NCI-H524 treated with DMSO at 0.1 percent for 48 hours (cell line): ENCODE measurements at regions not wholly inside any gene's neighbourhood (a gene's known extent, or its start where the extent isn't known, plus 50 kb on each side); places are given as distances from the start of the nearest gene placed in this dataset.

Source experiments
- DNase-seq: peaks from one replicate; lab custom pipeline; 2025; lab: John Stamatoyannopoulos, UW

DNA sequence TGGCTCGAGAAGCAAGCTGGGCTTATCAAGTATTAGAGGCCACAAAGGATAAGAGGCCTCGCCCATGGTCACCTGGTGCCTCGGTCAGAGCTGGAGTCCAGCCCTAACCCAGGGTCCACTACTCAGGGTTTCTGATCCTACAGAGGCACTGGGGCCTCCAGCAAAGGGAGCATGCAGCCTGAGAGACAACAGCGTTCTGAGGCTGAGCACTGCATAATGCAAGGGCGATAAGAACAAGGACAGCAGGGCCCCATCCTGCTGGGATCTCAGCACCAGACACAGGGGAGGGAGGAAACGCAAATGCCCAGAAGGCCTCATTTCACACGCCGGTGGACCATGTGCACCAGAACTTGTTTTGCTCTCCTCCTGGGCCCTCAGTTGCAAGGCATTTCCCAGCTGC, 63.0 kb downstream of the C5orf15 start:
- no peak for DNase-seq

DNA sequence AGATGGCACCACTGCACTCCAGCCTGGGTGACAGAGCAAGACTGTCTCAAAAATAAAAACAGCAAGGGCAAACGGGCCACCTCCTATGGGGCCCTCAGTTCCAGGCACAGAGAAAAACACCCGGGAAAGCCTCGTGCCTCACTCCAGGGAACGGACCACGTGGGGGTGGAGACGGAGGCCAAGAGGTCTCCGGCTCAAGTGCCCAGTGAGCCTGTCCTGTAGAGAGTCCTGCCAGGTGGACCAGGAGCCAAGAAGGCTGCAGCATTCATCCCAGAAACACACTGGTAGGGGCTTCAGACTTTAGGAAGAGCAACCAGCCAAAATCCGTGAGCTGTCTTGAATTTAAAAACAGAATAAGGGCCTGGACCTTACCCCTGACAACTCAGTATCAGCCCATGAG, 63.8 kb downstream of the C5orf15 start:
- no peak for DNase-seq

DNA sequence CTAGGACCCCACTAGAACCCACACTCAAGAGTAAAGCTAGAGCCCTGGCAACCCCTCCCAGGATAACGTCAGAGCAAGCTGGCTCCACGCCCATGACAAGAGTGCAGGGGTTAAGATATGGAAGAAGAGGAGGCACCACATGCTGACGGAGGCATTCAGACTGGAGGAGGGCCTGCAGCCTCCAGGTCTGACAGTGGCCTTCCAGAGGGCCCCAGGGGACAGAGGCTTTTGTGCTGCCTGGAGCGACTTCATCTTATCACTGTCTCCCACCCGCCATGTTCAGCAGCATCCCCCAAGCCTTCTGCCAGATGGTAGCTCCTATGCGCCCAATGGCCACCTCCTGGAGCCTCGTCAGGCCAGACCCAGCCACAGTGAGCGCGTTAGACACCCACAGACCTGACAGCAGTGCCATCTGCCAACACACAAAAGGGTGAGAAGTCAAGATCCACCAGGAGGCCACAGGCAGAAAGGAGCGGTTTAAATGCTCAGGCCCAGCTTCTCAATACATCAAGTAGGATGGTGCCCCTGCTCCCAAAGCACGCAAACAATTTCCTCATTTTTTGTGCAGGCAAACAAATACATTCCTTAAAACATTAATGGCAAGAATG, 65.8 kb downstream of the C5orf15 start:
- DNase-seq = peak; percentile 81

DNA sequence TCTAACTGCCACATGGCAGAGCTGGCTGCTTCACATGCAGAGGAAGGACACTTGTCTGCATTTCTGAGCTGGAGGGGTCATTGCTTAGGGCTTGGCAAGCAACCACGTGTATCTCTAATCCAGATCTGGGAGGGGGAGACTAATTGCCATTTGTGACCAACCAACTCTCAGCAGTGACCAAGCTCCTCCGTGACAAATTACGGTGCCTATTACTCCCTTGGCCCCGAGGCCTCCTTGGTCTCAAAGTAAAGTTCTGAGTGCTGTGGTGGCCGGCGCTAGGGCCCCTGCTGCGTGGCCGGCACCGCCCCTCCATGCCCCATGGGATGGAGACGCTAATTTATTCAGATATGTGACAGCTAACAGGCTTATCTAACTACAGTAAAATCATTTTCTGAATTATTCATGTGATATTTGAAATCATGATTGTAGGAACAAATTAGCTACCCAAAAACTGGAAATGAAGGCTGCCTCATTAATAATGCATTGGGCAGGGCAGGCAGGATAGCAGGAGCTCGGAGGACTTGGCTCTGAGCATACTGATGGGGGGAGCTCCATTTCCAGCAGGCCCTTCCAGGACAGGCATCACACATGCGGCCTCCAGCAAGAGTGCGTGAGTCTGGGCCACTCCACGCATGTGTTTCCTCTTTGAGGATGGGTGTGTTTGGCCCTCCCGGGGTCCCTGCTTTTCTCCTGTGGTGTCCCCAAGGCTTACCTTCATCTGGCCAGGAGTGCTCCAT, 67.7 kb downstream of the C5orf15 start:
- no peak for DNase-seq

DNA sequence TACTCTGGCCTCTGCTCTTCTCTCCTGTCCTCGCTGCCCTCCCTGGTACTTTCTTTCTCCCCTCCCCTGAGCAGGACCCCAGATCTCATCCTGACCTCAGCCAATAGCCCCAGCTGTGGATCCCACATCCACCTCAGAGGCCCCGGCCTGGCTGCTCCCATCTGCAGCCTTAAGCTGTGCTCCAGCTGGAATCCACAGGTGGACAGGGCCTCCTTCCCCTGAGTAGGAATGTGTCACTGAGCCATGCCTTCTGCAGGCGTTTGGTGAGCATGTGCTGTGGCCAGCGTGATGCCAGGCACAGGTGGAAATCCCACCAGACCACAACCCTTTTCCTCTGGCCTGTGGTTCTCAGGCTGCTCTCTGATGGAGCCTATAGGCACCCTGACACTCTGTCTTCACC, 68.9 kb downstream of the C5orf15 start:
- no peak for DNase-seq

DNA sequence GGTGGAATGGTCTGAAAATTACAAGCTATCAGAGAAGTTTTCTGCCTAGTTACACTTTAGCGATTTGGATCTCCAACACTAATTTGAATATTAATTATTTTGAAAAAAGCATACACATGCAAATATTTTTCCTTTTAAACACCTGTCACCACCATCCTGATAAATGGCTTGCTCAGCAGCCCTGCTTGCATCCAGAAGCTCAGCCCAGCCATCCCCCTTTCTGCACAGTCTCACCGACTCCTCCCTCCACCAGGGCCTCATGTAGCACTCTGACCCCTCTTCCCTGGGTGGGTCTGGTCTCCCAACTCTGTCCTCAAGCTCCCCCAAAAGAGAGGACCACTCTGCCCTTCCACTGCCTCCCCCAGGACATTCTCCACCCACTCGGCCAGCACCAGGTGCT, 70.0 kb downstream of the C5orf15 start:
- DNase-seq = no peak

DNA sequence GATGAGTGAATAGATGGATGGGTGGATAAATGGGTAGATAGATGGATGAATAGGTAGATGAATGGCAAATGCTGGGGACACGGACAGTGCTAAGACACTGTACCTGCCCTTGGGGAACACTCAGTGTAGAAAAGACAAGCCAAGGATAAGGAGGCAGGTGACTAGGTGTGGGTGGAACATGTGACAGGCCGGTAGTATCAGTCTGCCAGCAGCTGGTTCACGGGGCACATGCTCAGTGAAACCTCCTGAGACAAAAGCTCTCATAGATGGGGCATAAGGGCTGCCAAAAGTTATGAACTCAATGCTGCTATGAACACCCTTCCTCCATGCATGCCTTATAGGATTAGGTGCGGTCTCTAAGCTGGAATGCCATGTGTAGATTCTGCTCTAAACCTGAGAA, 71.0 kb downstream of the C5orf15 start:
- DNase-seq = no peak

DNA sequence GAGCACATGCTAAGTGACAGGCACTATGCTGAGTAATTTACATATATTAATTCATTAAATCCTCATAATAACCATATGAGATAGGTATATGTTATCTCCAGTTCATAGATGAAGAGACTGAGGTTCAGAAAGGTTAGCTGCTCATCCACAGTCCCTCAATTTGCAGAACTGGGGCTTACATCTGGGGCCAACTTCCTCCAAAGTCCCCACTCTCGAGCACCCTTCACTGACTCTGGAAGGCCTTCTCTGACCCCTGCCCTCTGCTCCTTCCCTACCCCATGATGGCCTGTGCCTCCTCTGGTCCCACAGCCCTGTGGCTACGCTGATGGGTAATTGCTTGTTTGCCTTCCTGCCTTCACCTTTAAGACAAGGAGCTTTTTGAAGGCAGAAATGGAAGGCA, 71.6 kb downstream of the C5orf15 start:
- no peak for DNase-seq

DNA sequence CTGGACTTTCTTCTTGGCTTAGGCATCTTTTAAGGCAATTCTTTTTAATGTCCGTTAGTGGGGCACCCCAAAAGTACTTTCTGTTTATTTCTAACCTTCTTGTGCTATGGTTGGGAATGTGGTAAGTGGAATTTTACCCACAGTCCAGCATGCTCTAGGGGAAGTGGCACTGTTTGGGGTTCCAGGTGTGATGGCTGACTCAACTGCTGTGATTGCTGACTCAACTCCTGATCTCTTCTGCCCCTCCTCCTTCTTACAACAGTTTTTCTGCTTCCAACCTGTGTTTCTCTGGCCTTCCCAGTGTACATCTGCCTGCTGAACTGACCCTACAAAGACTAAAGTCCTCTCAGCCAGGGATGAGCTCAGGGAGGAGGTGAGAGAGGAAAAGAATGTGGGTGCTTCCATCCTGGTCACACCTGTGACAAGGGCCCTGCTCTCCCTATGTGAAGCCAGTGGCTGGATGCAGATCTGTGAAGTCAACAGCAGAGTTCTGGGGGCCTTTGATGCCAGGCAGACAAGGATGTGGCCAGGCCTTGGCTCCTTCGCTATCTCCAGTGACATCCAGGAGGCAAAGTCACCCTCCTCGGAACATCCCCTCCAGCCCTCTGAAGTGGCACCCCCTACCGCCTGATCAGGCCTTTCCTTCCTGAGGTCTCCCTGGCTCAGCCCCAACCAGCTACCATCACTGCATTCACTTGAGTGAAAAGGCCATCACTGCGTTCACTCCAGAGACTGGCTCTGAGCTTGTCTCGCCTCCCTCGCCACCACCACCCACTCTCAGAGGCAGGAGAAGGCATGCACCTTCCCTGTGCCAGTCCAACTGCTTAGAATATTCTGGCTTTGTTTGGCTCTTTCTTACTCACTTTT, 72.2 kb downstream of the C5orf15 start:
- no peak for DNase-seq

DNA sequence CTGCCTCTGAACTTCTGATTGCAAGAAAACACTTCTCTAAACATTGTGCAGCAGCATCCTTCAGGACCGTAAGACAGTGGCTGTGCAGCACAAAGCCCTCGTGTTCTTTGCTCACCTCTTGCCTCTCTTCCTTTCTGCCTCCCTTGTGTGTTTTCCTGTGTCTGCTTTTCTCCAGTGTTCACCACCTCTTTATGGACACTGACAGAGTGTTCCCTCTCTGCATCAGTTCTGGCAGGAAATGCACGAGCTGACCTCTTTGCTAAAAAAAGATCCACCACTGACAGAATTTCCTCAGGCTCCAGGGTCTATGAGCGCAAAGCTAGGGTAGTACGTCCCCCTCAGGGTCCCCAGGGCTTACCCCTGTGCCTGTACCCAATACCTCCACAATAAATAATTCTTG, 74.3 kb downstream of the C5orf15 start:
- no peak for DNase-seq

DNA sequence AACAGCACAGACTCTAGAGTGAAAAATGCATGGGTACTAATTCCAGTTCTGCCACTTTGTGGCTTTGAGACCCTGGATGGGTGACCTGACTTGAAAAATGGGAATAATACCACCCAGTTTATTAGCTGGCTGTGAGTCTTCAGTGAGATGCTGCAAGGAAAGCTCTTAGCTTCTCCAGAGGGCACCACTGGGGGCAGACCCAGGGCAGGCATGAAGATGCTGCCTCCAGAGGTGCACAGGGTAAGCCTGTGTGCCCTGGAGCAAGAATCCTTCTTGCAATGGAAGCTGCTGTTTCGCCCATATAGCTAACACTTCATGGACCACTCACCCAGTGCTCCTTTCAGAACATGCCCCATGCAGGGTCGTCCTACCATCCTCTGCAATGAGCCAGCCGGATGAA, 75.7 kb downstream of the C5orf15 start:
- no peak for DNase-seq

DNA sequence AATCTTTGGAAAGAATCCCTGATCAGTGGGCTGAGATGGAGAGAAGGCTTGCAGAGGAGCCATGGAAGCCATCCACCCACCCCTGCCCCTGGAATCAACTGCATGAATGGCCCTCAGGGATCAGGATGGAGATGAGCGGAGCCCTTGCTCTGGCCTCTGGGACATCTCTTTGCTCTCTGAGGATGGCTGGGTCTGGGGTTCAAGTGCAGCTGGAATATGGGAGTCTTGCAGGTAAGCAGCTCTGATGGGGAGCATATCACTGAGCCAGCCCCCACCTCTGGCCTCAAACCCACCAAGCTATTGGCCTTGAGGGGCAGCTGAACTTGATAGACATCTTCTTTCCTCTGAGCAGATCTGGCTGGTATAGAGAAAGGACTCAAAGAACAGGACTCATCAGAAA, 76.1 kb downstream of the C5orf15 start:
- no peak for DNase-seq

DNA sequence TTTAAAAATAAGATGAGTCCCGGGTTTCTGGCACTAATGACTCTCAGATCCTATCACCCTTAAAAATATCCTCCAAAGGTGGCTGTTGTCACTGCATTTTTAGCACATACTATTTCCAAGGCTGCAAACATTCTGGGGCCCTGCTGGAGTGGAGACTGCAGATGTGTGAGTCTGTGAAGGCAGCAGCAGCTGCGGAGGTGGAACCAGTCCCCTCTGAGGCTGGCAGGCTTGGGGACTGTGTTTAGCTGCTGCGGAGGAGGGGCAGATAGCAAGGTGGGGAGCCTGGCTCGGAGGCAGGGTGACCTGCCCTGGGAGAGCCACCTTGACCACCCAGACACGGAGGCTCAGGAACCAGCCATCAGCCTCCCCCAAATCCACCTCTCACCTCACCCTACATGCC, 77.0 kb downstream of the C5orf15 start:
- DNase-seq = no peak

DNA sequence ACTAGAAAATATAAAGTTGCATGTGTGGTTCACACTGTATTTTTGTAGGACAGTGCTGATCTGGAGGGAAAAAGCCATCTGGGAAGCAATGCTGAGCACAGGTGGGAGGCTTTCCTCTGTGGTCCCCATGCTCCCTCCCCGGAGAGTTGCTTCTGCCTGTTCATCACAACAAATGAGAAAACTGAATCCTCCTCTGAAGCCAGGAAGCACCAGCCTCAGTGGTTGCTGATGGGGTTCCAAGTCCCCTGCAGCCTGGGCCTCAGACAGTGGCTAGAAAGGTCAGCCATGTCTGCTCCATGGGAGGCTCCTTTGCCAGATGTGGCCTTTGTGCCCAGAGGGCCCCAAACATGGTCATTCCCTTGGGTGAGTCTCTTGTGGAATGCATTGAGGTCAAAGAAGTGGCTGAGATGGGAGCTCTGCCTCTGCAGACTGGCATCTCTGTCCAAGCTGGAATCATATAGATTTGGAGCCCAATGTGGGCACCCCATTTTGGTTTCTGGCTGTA, 77.6 kb downstream of the C5orf15 start:
- no peak for DNase-seq

DNA sequence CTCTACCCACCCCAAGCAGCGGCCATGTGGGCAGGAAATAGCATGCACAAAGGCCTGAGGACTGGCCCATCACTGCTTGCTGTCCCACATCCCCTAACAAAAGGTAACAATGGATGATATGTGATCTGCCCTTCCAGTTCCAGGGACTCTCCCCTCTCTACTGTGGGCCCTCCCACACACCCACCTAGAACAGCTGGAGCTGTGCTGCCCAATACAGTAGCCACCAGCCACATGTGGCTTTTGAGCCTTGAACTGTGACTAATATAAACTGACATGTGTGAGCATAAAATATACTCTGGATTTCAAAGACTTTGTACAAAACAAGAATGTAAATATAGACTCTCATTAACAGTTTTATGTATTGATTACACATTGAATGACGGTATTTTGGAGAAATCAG, 78.1 kb downstream of the C5orf15 start:
- no peak for DNase-seq

DNA sequence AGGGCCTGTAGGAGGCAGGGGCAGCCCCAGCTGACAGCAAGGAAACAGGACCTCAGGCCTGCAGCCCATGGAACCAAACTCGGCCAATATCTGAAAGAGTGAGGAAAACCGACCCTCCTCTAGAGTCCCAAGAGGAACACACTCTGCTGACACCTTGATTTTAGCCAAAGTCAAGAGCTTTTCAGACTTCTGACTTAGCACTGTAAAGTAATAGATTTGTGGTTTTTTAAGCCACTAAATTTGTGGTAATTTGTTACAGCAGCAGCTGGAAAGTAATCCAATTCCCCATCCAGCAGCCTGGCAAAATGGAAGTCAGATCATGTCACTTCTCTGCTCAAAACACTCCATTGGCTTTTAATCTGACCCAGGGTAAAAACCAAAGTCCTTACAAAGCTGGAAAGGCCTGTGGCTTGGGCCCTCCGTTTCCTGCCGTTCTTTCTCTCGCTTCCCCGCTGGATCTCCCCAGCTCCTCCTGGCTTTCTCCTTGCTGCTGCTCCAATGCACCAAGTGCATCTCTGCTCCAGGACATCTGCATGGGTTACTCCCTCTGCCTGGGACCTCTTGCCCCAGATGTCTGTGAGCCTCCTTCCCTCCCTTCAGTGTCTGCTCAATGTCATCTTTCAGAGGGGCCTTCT, 79.0 kb downstream of the C5orf15 start:
- no peak for DNase-seq

DNA sequence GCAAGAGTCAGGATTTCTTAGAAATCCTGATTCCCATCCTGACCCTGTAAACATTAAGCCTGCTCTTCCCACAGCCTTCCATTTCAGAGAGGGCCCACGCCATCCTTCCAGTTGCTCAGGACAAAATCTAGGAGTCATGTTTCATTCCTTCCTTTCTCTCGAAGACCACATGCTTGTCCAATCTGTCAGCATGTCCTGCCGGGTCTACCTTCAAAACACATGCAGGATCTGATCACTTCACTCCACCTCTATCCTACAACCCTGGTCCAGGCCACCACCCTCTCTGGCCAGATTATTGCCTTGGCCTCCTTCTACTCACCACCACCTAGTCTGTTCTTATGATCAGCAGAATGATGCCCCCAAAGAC, 79.8 kb downstream of the C5orf15 start:
- DNase-seq = peak; percentile 25

DNA sequence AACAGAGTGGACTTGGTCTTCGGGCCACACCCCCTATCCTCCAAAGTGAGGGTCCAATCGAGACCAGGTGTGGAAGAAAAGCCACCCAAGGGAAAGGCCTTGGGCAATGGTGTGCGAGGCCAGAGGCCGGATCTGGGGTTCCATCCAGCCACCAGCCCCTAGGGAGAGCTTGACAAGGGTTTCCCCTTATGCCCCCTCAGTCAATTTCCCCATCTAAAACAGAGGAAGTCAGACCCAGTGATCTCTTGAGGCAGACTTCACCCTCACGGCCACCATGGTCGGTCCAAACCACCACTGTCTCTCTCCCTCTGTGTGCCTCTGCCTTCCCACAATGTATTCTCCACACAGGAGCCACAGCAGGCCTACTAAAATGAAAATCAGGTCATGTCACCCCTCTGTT, 82.9 kb downstream of the C5orf15 start:
- DNase-seq = no peak

DNA sequence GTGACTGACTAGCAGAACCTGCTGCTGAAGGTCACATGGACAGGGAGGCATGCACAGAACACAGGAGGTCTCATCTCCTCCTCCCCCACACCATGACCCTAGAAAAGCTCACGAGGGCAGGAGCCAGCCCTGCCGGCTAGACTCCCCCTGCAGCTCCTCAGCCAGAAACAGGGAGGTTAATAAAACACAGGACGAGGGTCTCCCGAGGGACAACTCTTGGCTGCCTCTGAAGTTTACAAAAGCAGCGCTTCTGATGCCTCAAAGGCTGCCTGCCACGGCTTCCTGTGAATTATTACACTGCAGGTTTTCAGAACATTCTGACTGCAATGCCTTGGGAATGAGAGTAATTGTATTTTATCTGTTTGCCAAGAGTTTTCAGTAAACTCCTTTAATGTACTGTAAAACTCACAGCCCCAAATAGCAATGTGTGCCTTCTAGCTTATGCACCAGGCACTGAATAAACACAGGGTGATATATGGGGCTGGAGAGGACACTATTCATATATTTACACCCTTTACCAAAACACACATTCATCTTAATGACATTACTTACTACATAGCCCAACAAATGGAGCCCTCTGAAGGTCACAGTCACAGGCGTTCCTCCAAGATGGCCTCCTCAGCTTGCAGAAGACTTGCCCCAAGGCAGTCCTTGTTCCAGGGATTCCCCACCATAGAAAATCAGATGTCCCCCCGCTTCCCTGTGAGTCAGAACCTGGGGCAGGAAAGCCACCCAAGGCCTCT, 83.7 kb downstream of the C5orf15 start:
- DNase-seq = no peak

DNA sequence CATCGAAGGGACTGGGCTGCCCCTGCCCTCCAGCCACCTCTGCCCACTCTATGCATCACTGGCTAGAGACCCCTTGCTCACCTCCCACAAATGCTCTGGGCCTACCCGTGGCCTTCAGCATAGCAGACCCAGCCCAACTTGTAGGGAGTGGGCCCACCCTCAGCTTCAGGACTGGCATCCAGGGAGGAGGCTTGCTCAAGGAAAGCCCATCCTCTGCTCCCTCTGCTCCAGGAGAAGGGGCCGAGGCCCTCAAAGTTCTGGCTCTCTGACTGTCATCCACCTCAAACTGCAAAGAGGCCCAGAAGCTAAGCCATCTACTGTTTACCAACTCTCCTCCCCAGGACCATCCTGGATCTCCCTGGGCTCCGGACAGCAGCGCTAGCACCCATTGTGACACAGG, 84.5 kb downstream of the C5orf15 start:
- DNase-seq = no peak

DNA sequence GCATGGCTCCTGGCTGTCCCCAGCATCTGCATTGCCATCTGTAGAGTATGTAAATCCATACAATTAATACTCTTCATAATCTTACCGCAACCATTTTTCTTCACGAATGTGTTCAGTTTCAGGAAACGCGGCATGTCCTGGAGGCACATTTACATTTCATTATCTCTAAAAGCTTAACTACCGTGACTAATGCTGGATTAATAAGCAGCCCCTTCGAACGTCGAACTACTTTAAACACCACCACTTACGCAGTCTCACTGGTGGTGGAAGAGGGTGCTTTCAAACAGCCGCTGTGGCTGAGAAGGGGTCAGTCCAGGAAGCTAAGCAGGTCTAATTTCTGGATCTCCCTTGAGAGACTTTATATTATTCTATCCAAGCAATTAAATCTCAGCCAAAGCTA, 85.6 kb downstream of the C5orf15 start:
- DNase-seq = peak; percentile 92

DNA sequence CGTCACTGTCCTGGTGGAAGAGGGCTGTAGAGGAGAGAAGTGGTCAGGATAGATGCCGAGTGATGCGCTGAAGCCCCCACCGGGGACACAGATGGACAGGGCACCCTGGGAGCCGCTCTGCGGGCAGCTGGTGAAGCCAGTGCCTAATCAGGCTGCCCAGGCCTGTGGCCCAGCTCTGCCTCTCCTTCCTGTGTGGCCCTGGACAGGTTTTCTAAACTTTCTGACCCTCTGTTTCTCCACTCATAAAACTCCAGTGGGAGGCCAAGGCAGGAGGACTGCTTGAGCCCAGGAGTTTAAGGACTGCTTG, 86.1 kb downstream of the C5orf15 start:
- no peak for DNase-seq
